Stimulated activated CD8-positive, alpha-beta memory T cell treated with anti-CD3 and anti-CD28 coated beads, Interleukin-7, amount 100 ng/mL, for 24 hours (primary cell): ENCODE measurements at regions not wholly inside any gene's neighbourhood (a gene's known extent, or its start where the extent isn't known, plus 50 kb on each side); places are given as distances from the start of the nearest gene placed in this dataset.
A peak's percentile ranks its signal among the peaks of the same experiment; 100 is the strongest.

Experiments
- DNase-seq: peaks from one replicate; pipeline ENCODE4 v3.0.0-alpha.2; 2020; ENCODE audit warnings: low read depth

- DNase-seq, result no peak
Measured at GRCh38 chr13:33711436-33711835, 106.5 kb upstream of the RFC3 start.

GRCh38 chr13:33717775-33718174, 100.2 kb upstream of the RFC3 start:
- no peak for DNase-seq

- no peak for DNase-seq
Measured at GRCh38 chr13:33721724-33722123, 96.2 kb upstream of the RFC3 start.

GRCh38 chr13:33722216-33722915, 95.6 kb upstream of the RFC3 start:
- no peak for DNase-seq

GRCh38 chr13:33723365-33723764, 94.6 kb upstream of the RFC3 start:
- no peak for DNase-seq

- peak; percentile 14 for DNase-seq
Measured at GRCh38 chr13:33723772-33724435, 94.0 kb upstream of the RFC3 start.

GRCh38 chr13:33725340-33725739, 92.6 kb upstream of the RFC3 start:
- DNase-seq, result no peak

GRCh38 chr13:33727297-33728083, 90.5 kb upstream of the RFC3 start:
- DNase-seq, result no peak

- DNase-seq, result no peak
Measured at GRCh38 chr13:33728271-33729037, 89.5 kb upstream of the RFC3 start.

- no peak for DNase-seq
Measured at GRCh38 chr13:33730147-33730546, 87.8 kb upstream of the RFC3 start.

GRCh38 chr13:33730619-33731018, 87.3 kb upstream of the RFC3 start:
- no peak for DNase-seq

GRCh38 chr13:33735276-33735675, 82.7 kb upstream of the RFC3 start:
- DNase-seq, result no peak

GRCh38 chr13:33739254-33739653, 78.7 kb upstream of the RFC3 start:
- no peak for DNase-seq

- no peak for DNase-seq
Measured at GRCh38 chr13:33740134-33740538, 77.8 kb upstream of the RFC3 start.

GRCh38 chr13:33742321-33742720, 75.6 kb upstream of the RFC3 start:
- no peak for DNase-seq

GRCh38 chr13:33743438-33744368, 74.2 kb upstream of the RFC3 start:
- DNase-seq, result no peak

GRCh38 chr13:33744589-33745369, 73.2 kb upstream of the RFC3 start:
- DNase-seq, result no peak

GRCh38 chr13:33745370-33746324, 72.3 kb upstream of the RFC3 start:
- no peak for DNase-seq

- no peak for DNase-seq
Measured at GRCh38 chr13:33746867-33747266, 71.1 kb upstream of the RFC3 start.
